ENCODE measurements at regions not wholly inside any gene's neighbourhood (a gene's known extent, or its start where the extent isn't known, plus 50 kb on each side); places are given as distances from the start of the nearest gene placed in this dataset.

- DNase-seq (ENCODE audit: low read depth): no peak
- no peak overlapping the region for H3K4me3 ChIP-seq (ENCODE audit: low read depth, low read length)
- TF ChIP-seq, protein P1, sequence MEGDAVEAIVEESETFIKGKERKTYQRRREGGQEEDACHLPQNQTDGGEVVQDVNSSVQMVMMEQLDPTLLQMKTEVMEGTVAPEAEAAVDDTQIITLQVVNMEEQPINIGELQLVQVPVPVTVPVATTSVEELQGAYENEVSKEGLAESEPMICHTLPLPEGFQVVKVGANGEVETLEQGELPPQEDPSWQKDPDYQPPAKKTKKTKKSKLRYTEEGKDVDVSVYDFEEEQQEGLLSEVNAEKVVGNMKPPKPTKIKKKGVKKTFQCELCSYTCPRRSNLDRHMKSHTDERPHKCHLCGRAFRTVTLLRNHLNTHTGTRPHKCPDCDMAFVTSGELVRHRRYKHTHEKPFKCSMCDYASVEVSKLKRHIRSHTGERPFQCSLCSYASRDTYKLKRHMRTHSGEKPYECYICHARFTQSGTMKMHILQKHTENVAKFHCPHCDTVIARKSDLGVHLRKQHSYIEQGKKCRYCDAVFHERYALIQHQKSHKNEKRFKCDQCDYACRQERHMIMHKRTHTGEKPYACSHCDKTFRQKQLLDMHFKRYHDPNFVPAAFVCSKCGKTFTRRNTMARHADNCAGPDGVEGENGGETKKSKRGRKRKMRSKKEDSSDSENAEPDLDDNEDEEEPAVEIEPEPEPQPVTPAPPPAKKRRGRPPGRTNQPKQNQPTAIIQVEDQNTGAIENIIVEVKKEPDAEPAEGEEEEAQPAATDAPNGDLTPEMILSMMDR (IDR thresholded peaks at IDR 0.05; ENCODE audit: insufficient read depth, low read length): no peak
Measured at GRCh38 chr12:46938071-46938678, 112.4 kb upstream of the SLC38A4 start.

DNA sequence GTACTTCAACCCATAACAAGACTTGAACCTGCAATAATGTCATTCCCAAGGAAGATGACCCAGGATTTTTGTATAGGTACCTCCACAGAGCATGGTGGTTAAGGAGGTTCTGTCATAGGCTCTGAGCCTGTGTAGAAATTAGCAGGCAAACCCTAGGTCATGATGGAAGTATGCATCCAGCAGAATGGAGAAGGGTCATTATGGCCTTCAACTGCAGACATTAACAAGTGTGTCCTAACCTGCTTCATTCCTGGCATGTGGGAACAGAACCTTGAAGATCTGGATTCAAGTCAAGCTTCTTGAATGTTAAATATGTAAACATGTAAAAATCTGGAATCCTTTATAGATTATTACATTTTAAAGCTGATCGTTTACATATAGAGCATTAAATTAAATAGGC lies 116.2 kb upstream of the SLC38A4 start:
- DNase-seq (ENCODE audit: low read depth): no peak
- no peak overlapping the region for H3K4me3 ChIP-seq (ENCODE audit: low read depth, low read length)
- TF ChIP-seq, protein P1 (IDR thresholded peaks at IDR 0.05; ENCODE audit: insufficient read depth, low read length): no peak

DNA sequence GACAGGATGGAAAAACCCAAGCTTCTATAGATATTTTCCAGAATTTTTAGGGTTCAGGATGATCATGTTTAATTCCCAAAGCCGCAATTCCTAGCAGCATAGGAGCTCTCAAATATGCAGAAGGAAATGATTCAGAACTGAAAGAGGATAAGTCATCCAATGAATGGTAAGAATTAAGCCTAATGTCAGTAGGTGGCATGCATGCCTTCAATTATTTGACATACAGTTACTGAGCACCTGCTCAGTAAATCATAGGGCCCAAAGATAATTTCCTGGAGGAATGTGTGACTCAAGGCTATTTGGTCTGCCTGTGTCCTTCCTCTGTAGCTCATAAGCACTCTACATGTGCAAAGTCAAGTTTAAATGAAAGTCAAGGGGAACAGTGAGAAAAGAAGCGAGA lies 116.8 kb upstream of the SLC38A4 start:
- DNase-seq (ENCODE audit: low read depth): peak; percentile 49
- TF ChIP-seq, protein P1 (IDR thresholded peaks at IDR 0.05; ENCODE audit: insufficient read depth, low read length): no peak
- no peak overlapping the region for H3K4me3 ChIP-seq (ENCODE audit: low read depth, low read length)

DNA sequence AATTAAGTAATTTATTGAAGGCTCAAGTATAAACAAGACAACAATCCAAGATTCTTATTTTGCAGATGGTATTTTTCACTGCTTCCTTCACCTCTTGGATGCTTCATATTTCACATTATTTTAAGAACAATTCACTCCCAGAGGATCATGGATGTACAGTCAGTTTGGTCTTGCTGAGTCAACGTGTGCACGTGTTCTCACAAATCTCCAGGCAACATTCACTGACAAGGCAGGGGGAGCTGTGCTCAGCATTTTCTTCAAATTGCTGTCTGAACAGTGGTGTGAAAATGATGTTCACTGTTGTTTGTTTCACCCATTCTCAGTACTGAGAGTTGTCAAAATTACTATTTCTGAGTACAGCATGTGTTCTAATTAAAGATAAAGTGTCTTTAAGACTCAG lies 118.3 kb upstream of the SLC38A4 start:
- peak; percentile 76 for DNase-seq (ENCODE audit: low read depth)
- no peak overlapping the region for H3K4me3 ChIP-seq (ENCODE audit: low read depth, low read length)
- TF ChIP-seq, protein P1 (IDR thresholded peaks at IDR 0.05; ENCODE audit: insufficient read depth, low read length): peak; percentile 51

DNA sequence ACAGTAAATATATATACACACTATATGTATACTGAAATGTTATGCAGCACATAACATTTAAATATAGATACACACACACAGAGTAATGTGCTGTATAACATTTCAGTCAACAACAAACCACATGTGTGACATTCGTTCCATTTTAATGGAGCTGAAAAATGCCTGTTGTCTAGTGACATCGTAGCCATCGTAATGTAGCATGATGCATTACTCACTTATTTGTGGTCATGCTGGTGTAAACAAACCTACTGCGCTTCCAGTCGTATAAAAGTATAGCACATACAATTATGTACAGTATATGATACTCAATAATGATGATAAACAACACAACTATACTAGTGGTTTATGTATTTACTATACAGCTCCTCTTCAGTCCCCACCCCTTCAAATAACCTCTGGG lies 119.0 kb upstream of the SLC38A4 start:
- no peak for DNase-seq (ENCODE audit: low read depth)
- no peak overlapping the region for H3K4me3 ChIP-seq (ENCODE audit: low read depth, low read length)
- TF ChIP-seq, protein P1 (IDR thresholded peaks at IDR 0.05; ENCODE audit: insufficient read depth, low read length): no peak

DNA sequence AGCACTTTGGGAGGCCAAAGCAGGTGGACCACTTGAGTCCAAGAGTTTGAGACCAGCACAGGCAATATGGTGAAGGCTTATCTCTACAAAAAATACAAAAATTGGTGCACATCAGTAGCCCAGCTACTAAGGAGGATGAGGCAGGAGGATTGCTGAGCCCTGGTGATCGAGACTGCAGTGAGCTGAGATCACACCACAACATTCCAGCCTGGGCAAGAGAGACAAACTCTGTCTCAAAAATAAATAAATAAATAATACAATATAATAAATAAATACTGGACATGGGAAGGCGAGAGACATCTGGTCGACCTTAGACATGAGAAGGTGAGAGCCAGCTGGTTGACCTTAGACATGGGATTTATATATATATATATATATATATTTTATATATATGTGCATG lies 119.8 kb upstream of the SLC38A4 start:
- TF ChIP-seq, protein P1 (IDR thresholded peaks at IDR 0.05; ENCODE audit: insufficient read depth, low read length): no peak
- no peak for DNase-seq (ENCODE audit: low read depth)
- no peak overlapping the region for H3K4me3 ChIP-seq (ENCODE audit: low read depth, low read length)

DNA sequence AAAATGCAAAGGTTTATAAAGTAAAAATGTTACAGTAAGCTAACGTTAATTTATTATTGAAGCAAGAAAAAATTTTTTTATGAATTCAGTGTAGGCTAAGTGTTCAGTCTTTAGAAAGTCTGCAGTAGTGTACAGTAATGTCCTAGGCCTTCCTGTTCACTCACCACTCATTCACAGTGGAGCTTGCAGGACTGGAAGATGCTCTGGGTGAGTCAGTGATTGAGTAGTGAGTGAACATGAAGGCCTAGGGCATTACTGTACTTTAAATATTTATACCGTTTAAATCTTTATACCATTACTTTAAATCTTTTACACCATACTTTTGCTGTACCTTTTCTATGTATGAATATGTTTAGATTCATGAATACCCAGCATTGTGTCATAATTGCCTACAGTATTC lies 120.3 kb upstream of the SLC38A4 start:
- H3K4me3 ChIP-seq (ENCODE audit: low read depth, low read length): no peak overlapping the region
- DNase-seq (ENCODE audit: low read depth): no peak
- TF ChIP-seq, protein P1 (IDR thresholded peaks at IDR 0.05; ENCODE audit: insufficient read depth, low read length): no peak

Data from fibroblast of the aortic adventitia (primary cell).